ENCODE measurements at regions not wholly inside any gene's neighbourhood (a gene's known extent, or its start where the extent isn't known, plus 50 kb on each side); places are given as distances from the start of the nearest gene placed in this dataset.

- H3F3A ChIP-seq (replicated peaks; ENCODE audit: insufficient read depth): no peaks in the 10 kb centered on the region
- no peak overlapping the region for H3K4me2 ChIP-seq
- no peaks in the 10 kb centered on the region for H4K20me1 ChIP-seq (ENCODE audit: insufficient read depth)
- ChIA-PET CTCF (interaction anchor here (1.0 to 1.6 kb wide), 3 partner anchors 8 to 13 kb away, joined by 3 to 6 read pairs (median 4); no protein-coding TSS in a partner anchor), POLR2A (no interaction called here)
- no peaks in the 10 kb centered on the region for H3K36me3 ChIP-seq (replicated peaks in 1 of 2; ENCODE audit: control insufficient read depth in 1 of 2, insufficient read depth in 2 of 2, low read length in 1 of 2)
- WGBS (ENCODE audit: low lambda C conversion rate): 14% methylated on average over 1 of the region's 1 CpG
- no peak overlapping the region for H3K4me3 ChIP-seq (ENCODE audit: low read depth in 2 of 2, low read length in 1 of 2)
- no peaks in the 10 kb centered on the region for H3K9me2 ChIP-seq
- H3K27me3 ChIP-seq (ENCODE audit: insufficient read depth): no peaks in the 10 kb centered on the region
- no peak overlapping the region for H2AFZ ChIP-seq (ENCODE audit: low read depth)
- TF ChIP-seq ZBTB33 (IDR thresholded peaks at IDR 0.05; ENCODE audit: borderline replicate concordance, low read depth) (no peak), MAX (IDR thresholded peaks at IDR 0.05; ENCODE audit: low read depth) (no peak), MXI1 (IDR thresholded peaks at IDR 0.05; ENCODE audit: low read depth, low read length) (no peak), FOSL2 (IDR thresholded peaks at IDR 0.05; ENCODE audit: borderline replicate concordance, low read depth) (no peak), MEF2A (IDR thresholded peaks at IDR 0.05; ENCODE audit: borderline replicate concordance, low read depth) (no peak), EP300 (IDR thresholded peaks at IDR 0.05; ENCODE audit: borderline replicate concordance in 1 of 2, low read depth in 1 of 2, low read length in 1 of 2) (no peak), NRF1 (IDR thresholded peaks at IDR 0.05; ENCODE audit: low read depth, low read length) (no peak), RFX5 (IDR thresholded peaks at IDR 0.05; ENCODE audit: low read length) (no peak), SIN3A (IDR thresholded peaks at IDR 0.05; ENCODE audit: borderline replicate concordance, low read depth, low read length) (no peak)
- H3K27ac ChIP-seq (ENCODE audit: low read depth in 2 of 2, low read length in 1 of 2): no peak overlapping the region
- no peaks in the 10 kb centered on the region for H3K79me2 ChIP-seq (ENCODE audit: insufficient read depth)
- no peaks in the 10 kb centered on the region for H3K4me1 ChIP-seq (ENCODE audit: control insufficient read depth in 1 of 2, insufficient read depth in 2 of 2, low read depth in 1 of 2, low read length in 1 of 2)
- no peaks in the 10 kb centered on the region for H3K9me3 ChIP-seq
- no peak overlapping the region for H3K9ac ChIP-seq
- no peak for DNase-seq
These were observed 120.1 kb downstream of the KCTD15 start for GRCh38 chr19:33916792-33917191.

GRCh38 chr19:33919291-33919690 is 122.6 kb downstream of the KCTD15 start:
- 70% methylated on average over 1 of the region's 1 CpG for WGBS (ENCODE audit: low lambda C conversion rate)
- no peak overlapping the region for H2AFZ ChIP-seq (ENCODE audit: low read depth)
- no peaks in the 10 kb centered on the region for H4K20me1 ChIP-seq (ENCODE audit: insufficient read depth)
- H3K9me2 ChIP-seq: no peaks in the 10 kb centered on the region
- no peaks in the 10 kb centered on the region for H3K27me3 ChIP-seq (ENCODE audit: insufficient read depth)
- H3F3A ChIP-seq (replicated peaks; ENCODE audit: insufficient read depth): no peaks in the 10 kb centered on the region
- no peaks in the 10 kb centered on the region for H3K79me2 ChIP-seq (ENCODE audit: insufficient read depth)
- no peak overlapping the region for H3K4me3 ChIP-seq (ENCODE audit: low read depth in 2 of 2, low read length in 1 of 2)
- H3K27ac ChIP-seq (ENCODE audit: low read depth in 2 of 2, low read length in 1 of 2): no peak overlapping the region
- POLR2A ChIA-PET: no interaction called here
- no peak for DNase-seq
- no peaks in the 10 kb centered on the region for H3K9me3 ChIP-seq
- no peak overlapping the region for H3K9ac ChIP-seq
- H3K4me2 ChIP-seq: no peak overlapping the region
- H3K36me3 ChIP-seq (replicated peaks in 1 of 2; ENCODE audit: control insufficient read depth in 1 of 2, insufficient read depth in 2 of 2, low read length in 1 of 2): no peaks in the 10 kb centered on the region
- CTCF ChIA-PET: no interaction called here
- no peaks in the 10 kb centered on the region for H3K4me1 ChIP-seq (ENCODE audit: control insufficient read depth in 1 of 2, insufficient read depth in 2 of 2, low read depth in 1 of 2, low read length in 1 of 2)
- TF ChIP-seq PBX3 (IDR thresholded peaks at IDR 0.05) (no peak), POLR2AphosphoS5 (IDR thresholded peaks at IDR 0.05; ENCODE audit: low read depth, low read length) (no peak), EP300 (IDR thresholded peaks at IDR 0.05; ENCODE audit: borderline replicate concordance in 1 of 2, low read depth in 1 of 2, low read length in 1 of 2) (no peak), EZH2phosphoT487 (IDR thresholded peaks at IDR 0.05; ENCODE audit: borderline replicate concordance, low read depth) (no peak), NRF1 (IDR thresholded peaks at IDR 0.05; ENCODE audit: low read depth, low read length) (no peak), RAD21 (IDR thresholded peaks at IDR 0.05; ENCODE audit: low read length) (no peak), USF2 (IDR thresholded peaks at IDR 0.05; ENCODE audit: borderline replicate concordance, low read depth, low read length) (no peak), ZBTB33 (IDR thresholded peaks at IDR 0.05; ENCODE audit: borderline replicate concordance, low read depth) (no peak), CTCF (IDR thresholded peaks at IDR 0.05) (no peak), GABPA (IDR thresholded peaks at IDR 0.05; ENCODE audit: low read depth) (no peak), RXRA (IDR thresholded peaks at IDR 0.05; ENCODE audit: borderline replicate concordance, low read depth) (no peak), MXI1 (IDR thresholded peaks at IDR 0.05; ENCODE audit: low read depth, low read length) (no peak), MEF2A (IDR thresholded peaks at IDR 0.05; ENCODE audit: borderline replicate concordance, low read depth) (no peak)

All from SK-N-SH (cell line).